ENCODE measurements at regions not wholly inside any gene's neighbourhood (a gene's known extent, or its start where the extent isn't known, plus 50 kb on each side); places are given as distances from the start of the nearest gene placed in this dataset.

DNA sequence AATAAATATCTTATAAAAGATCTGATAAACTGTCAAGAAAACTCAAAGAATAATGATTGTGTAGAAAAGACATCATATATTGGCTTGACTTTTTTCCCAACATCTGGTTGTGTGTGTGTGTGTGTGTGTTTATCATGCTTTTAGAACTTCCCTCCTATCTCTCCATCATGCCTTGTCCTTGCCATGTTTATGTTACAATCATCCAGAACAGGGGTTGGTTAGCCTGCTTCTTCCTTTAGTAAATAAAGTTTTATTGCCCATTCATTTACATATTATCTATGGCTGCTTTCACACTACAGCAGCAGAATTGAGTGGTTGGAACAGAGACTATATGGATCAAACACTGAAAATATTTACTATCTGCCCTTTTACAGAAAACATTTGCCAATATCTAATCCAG, 52.8 kb upstream of the RIPOR2 start:
- TF ChIP-seq, protein P1, sequence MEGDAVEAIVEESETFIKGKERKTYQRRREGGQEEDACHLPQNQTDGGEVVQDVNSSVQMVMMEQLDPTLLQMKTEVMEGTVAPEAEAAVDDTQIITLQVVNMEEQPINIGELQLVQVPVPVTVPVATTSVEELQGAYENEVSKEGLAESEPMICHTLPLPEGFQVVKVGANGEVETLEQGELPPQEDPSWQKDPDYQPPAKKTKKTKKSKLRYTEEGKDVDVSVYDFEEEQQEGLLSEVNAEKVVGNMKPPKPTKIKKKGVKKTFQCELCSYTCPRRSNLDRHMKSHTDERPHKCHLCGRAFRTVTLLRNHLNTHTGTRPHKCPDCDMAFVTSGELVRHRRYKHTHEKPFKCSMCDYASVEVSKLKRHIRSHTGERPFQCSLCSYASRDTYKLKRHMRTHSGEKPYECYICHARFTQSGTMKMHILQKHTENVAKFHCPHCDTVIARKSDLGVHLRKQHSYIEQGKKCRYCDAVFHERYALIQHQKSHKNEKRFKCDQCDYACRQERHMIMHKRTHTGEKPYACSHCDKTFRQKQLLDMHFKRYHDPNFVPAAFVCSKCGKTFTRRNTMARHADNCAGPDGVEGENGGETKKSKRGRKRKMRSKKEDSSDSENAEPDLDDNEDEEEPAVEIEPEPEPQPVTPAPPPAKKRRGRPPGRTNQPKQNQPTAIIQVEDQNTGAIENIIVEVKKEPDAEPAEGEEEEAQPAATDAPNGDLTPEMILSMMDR (IDR thresholded peaks at IDR 0.05) = no peak
- TF ChIP-seq EZH2 (IDR thresholded peaks at IDR 0.05; ENCODE audit: borderline replicate concordance, insufficient read depth, low read depth, low read length, poor library complexity, severe bottlenecking) = no peak
